LNCaP clone FGC (cell line): ENCODE measurements at regions not wholly inside any gene's neighbourhood (a gene's known extent, or its start where the extent isn't known, plus 50 kb on each side); places are given as distances from the start of the nearest gene placed in this dataset.

Experiments used
- DNase-seq: peaks from one replicate; pipeline ENCODE4 v3.0.0-alpha.2; 2011; ENCODE audit warnings: low read depth
- H3K4me3 ChIP-seq: 2 replicates; pipeline ENCODE4 v1.5.1; 2011; ENCODE audit warnings: mild to moderate bottlenecking, low read depth, low read length, control low read depth
- TF ChIP-seq, protein P1 (sequence below): IDR thresholded peaks from 2 replicates; pipeline ENCODE4 v1.5.1; 2012; ENCODE audit warnings: mild to moderate bottlenecking; ENCODE audit not compliant: control insufficient read depth, insufficient read depth; ENCODE audit errors: extremely low read depth

DNA sequence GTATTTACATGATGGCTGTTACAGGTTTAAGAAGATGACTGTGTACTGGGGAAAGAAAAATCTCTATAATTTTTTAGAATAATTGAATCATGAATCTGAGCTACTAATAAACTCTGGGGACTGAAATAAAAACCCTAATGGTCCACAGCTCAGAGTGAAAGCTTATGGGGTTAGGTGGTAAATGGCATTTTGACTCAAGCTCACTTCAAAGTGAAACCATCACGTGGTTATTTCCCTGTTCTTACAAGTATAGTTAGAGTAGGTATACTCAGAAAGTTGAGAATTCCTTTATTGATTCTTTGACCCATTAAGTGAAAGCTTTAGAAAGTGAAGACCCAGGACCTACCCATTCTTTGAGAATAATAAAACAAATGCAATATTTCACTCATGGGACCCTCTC lies 626.2 kb upstream of the SETBP1 start:
- no peak overlapping the region for H3K4me3 ChIP-seq
- no peak for DNase-seq
- TF ChIP-seq, protein P1, sequence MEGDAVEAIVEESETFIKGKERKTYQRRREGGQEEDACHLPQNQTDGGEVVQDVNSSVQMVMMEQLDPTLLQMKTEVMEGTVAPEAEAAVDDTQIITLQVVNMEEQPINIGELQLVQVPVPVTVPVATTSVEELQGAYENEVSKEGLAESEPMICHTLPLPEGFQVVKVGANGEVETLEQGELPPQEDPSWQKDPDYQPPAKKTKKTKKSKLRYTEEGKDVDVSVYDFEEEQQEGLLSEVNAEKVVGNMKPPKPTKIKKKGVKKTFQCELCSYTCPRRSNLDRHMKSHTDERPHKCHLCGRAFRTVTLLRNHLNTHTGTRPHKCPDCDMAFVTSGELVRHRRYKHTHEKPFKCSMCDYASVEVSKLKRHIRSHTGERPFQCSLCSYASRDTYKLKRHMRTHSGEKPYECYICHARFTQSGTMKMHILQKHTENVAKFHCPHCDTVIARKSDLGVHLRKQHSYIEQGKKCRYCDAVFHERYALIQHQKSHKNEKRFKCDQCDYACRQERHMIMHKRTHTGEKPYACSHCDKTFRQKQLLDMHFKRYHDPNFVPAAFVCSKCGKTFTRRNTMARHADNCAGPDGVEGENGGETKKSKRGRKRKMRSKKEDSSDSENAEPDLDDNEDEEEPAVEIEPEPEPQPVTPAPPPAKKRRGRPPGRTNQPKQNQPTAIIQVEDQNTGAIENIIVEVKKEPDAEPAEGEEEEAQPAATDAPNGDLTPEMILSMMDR = no peak

DNA sequence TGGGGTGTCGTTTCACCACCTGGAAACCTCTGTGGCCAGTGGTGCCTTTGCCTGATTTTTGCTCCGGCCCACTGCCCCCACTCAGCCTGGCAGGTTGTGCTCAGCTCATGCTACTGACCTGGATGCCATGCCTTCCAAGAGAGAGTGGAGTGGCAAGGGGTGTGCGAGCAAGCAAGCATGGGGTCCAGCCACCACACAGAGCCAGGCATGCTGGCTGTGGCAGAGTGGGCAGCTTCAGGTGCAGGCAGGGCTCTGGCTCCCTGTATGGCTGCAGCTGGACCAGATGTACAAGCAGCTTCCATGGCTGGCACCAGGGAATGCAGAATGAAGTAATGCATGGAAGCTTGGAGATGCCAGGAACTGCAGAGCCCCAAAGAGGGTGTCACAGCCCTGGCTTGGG lies 620.5 kb upstream of the SETBP1 start:
- no peak overlapping the region for H3K4me3 ChIP-seq
- no peak for DNase-seq
- TF ChIP-seq, protein P1 = no peak

DNA sequence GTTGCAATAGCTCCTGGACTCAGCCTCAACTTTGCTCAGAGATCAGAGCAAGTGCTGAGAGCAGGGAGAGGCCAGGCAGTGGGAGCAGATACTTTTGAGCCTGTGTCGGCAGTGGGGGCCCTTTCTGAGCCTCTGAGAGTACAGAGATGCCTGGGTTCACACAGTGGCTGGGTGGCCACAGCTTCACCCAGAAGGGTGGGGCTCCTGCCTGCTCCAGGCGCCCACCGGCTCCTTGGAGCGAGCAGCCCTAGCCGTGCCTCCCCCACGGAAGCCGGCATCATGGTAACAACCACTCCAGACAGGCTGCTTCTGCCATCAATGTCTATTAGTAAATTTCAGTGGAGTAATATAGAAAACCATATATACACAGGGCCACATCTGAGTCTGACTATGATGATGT lies 619.2 kb upstream of the SETBP1 start:
- DNase-seq = no peak
- TF ChIP-seq, protein P1 = no peak
- no peak overlapping the region for H3K4me3 ChIP-seq

DNA sequence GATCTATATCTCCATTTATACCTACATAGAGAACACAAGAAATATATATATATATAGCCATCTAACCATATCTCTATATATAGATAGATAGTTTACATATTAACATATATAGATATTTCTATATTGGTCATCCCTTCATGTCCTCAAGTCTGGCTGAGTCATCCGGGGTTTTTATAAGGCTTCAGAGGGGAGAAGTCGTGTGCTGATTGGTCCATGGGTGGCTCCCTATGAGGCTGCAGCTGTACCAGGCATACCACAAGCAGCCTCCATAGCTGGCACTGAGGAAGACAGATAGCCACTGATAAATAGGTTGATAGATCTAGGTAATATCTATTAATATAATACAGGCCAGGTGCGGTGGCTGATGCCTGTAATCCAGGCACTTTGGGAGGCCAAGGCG lies 618.3 kb upstream of the SETBP1 start:
- no peak overlapping the region for H3K4me3 ChIP-seq
- no peak for DNase-seq
- TF ChIP-seq, protein P1 = no peak

DNA sequence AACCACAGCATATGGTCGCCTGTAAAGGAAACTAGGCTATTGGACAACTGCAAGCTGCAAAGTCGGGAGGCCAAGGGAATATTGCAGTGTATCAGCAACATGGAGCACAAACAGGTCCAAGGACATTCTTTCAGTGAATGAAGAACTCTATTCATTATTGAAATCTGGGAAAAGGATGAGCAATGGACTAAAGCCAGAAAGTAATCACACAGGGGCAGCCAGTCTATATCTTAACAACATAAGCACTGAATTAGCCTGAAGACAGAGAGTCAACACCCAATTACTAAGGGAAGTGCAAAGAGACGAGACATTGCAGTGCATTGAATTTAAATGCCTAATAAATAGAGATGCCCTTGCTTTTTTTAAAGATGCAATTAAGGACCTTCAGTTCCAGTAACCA lies 615.5 kb upstream of the SETBP1 start:
- H3K4me3 ChIP-seq = no peak overlapping the region
- DNase-seq = no peak
- TF ChIP-seq, protein P1 = no peak

DNA sequence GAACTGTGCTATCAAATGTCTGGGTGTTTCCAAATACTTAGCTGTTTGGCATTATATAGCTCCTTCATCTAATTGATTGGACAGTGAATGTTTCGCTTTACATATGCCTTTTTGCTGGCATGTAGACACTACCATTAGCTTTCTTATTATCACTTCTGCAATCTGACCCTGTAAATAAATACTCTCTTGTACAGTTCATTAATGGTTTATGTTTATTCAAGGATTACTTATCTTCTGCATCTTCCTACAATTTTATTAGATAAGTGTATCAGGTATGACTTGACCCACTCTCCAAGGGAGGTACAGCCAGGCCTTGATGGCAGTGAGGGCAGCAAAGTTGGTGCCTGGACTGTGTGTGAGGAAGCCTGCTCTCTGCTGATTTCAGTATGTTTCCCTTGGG lies 614.1 kb upstream of the SETBP1 start:
- no peak overlapping the region for H3K4me3 ChIP-seq
- DNase-seq = peak; percentile 93
- TF ChIP-seq, protein P1 = no peak

DNA sequence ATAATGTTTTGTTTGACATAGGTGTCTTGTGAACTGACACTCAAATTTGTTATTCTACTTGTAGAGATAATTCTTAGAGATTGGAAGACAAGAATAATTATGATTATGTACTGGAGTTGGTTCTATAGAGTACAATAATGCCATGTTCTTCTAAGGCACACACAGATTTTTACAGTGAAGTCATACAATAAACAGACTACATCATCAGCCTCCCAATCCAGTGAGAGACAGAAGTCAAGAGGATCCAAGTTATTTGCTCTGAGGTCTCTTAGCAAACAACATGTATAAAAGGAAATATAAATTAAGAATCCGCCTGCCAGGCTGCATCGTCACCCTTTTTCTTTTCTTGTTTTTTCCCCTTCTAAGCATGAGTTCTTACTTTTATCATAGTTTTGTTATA lies 613.5 kb upstream of the SETBP1 start:
- DNase-seq = peak; percentile 97
- H3K4me3 ChIP-seq = no peak overlapping the region
- TF ChIP-seq, protein P1 = no peak
